GM23338 (cell line): ENCODE measurements at regions not wholly inside any gene's neighbourhood (a gene's known extent, or its start where the extent isn't known, plus 50 kb on each side); places are given as distances from the start of the nearest gene placed in this dataset.
A peak's percentile ranks its signal among the peaks of the same experiment; 100 is the strongest.

Experiments
- ATAC-seq: fragments of 200-7000 bp; cut with Tn5 transposase; 3 replicates; pipeline ENCODE4 v1.9.1; 2020
- DNase-seq: peaks from one replicate; pipeline ENCODE4 v3.0.0-alpha.2; 2015; ENCODE audit warnings: low spot score
- H2AFZ ChIP-seq: fragments of 200-600 bp; sonication (generic); 2 replicates; pipeline ENCODE4 v1.8.0; 2016; ENCODE audit warnings: antibody characterized with exemption, mild to moderate bottlenecking, moderate library complexity
- H3F3A ChIP-seq: fragments of 200-600 bp; sonication (generic); replicated peaks from 2 replicates; pipeline ENCODE4 v1.8.0; 2017; ENCODE audit warnings: antibody characterized with exemption, mixed run types, low read depth
- H3K27ac ChIP-seq: fragments of 200-600 bp; sonication (generic); 2 replicates; pipeline ENCODE4 v1.6.1; 2016; ENCODE audit warnings: low read depth
- H3K27me3 ChIP-seq: fragments of 200-600 bp; sonication (generic); 2 replicates; pipeline ENCODE4 v1.8.0; 2016; ENCODE audit warnings: mild to moderate bottlenecking, mixed run types, moderate library complexity; ENCODE audit not compliant: insufficient read depth
- H3K36me3 ChIP-seq: fragments of 200-600 bp; sonication (generic); 2 replicates; pipeline ENCODE4 v1.8.0; 2016; ENCODE audit warnings: mild to moderate bottlenecking; ENCODE audit not compliant: insufficient read depth
- H3K4me1 ChIP-seq: fragments of 200-600 bp; sonication (generic); 2 replicates; pipeline ENCODE4 v1.8.0; 2016; ENCODE audit warnings: mild to moderate bottlenecking, moderate library complexity; ENCODE audit not compliant: insufficient read depth
- H3K4me2 ChIP-seq: fragments of 200-600 bp; sonication (generic); 2 replicates; pipeline ENCODE4 v1.7.1; 2017; ENCODE audit warnings: mixed run types
- H3K4me3 ChIP-seq: fragments of 200-600 bp; sonication (generic); 2 replicates; pipeline ENCODE4 v1.6.1; 2016; ENCODE audit warnings: mixed run types
- H3K79me2 ChIP-seq: fragments of 200-600 bp; sonication (generic); replicated peaks from 2 replicates; pipeline ENCODE4 v1.8.0; 2017; ENCODE audit warnings: mild to moderate bottlenecking; ENCODE audit not compliant: insufficient read depth
- H3K9me2 ChIP-seq: fragments of 200-600 bp; sonication (generic); 2 replicates; pipeline ENCODE4 v1.8.0; 2017; ENCODE audit not compliant: insufficient read depth
- H4K20me1 ChIP-seq: fragments of 200-600 bp; sonication (generic); replicated peaks from 2 replicates; pipeline ENCODE4 v1.8.0; 2017; ENCODE audit warnings: mild to moderate bottlenecking; ENCODE audit not compliant: insufficient read depth
- H3K27ac Mint-ChIP-seq: 2 replicates; pipeline ENCODE4 v1.8.0; 2020; ENCODE audit warnings: inconsistent platforms, mild to moderate bottlenecking, moderate library complexity, mixed read lengths
- H3K27me3 Mint-ChIP-seq: 3 replicates; pipeline ENCODE4 v1.8.0; 2022; ENCODE audit warnings: low read depth, mild to moderate bottlenecking, moderate library complexity, mixed read lengths, inconsistent platforms; ENCODE audit not compliant: insufficient read depth, poor library complexity
- H3K36me3 Mint-ChIP-seq: 3 replicates; pipeline ENCODE4 v1.8.0; 2021; ENCODE audit warnings: low read depth, mild to moderate bottlenecking, inconsistent platforms, moderate library complexity, mixed read lengths
- H3K4me1 Mint-ChIP-seq: 3 replicates; pipeline ENCODE4 v1.8.0; 2020; ENCODE audit warnings: mild to moderate bottlenecking, inconsistent platforms, mixed read lengths
- H3K4me3 Mint-ChIP-seq: 3 replicates; pipeline ENCODE4 v1.8.0; 2021; ENCODE audit warnings: moderate library complexity, mild to moderate bottlenecking, inconsistent platforms, mixed read lengths
- H3K9me3 Mint-ChIP-seq: 3 replicates; pipeline ENCODE4 v1.8.0; 2020; ENCODE audit warnings: moderate library complexity, mild to moderate bottlenecking, inconsistent platforms, mixed read lengths
- CREB1 ChIP-seq: fragments of 250-450 bp; sonication (Bioruptor Pico); IDR thresholded peaks from 2 replicates; pipeline ENCODE4 v1.5.0; 2020; ENCODE audit warnings: low read depth, mild to moderate bottlenecking, moderate library complexity
- CTCF ChIP-seq, 2 experiments: fragments of 200-600 bp in 1 of 2; sonication (generic) in 1 of 2; conservative IDR thresholded peaks; 2 replicates each; pipeline versions ENCODE4 v1.5.1 to v1.6.1; 2016 to 2017; ENCODE audit warnings: antibody characterized with exemption in 2 of 2, low read depth in 2 of 2, mild to moderate bottlenecking in 2 of 2, moderate library complexity in 1 of 2
- EZH2 ChIP-seq: fragments of 200-600 bp; sonication (generic); IDR thresholded peaks from one replicate; pipeline ENCODE4 v1.8.0; 2017; ENCODE audit warnings: antibody characterized with exemption, mild to moderate bottlenecking, low read depth; ENCODE audit not compliant: unreplicated experiment
- JUNB ChIP-seq: IDR thresholded peaks from one replicate; pipeline ENCODE4 v1.6.1; 2016; ENCODE audit warnings: antibody characterized with exemption; ENCODE audit not compliant: unreplicated experiment
- NANOG ChIP-seq: IDR thresholded peaks from 2 replicates; pipeline ENCODE4 v1.6.1; 2016; ENCODE audit warnings: antibody characterized with exemption, borderline replicate concordance
- POLR2AphosphoS5 ChIP-seq: IDR thresholded peaks from 2 replicates; pipeline ENCODE4 v1.6.1; 2016; ENCODE audit warnings: antibody characterized with exemption, low read depth
- REST ChIP-seq: IDR thresholded peaks from one replicate; pipeline ENCODE4 v1.6.1; 2018; ENCODE audit warnings: antibody characterized with exemption; ENCODE audit not compliant: unreplicated experiment
- ZNF114 ChIP-seq: fragments of 250-450 bp; sonication (Bioruptor Pico); IDR thresholded peaks from 2 replicates; pipeline ENCODE4 v1.5.0; 2020; ENCODE audit warnings: mild to moderate bottlenecking, moderate library complexity
- TF ChIP-seq, protein P1 (sequence below): IDR thresholded peaks from 2 replicates; pipeline ENCODE4 v1.6.1; 2016; ENCODE audit warnings: antibody characterized with exemption

DNA sequence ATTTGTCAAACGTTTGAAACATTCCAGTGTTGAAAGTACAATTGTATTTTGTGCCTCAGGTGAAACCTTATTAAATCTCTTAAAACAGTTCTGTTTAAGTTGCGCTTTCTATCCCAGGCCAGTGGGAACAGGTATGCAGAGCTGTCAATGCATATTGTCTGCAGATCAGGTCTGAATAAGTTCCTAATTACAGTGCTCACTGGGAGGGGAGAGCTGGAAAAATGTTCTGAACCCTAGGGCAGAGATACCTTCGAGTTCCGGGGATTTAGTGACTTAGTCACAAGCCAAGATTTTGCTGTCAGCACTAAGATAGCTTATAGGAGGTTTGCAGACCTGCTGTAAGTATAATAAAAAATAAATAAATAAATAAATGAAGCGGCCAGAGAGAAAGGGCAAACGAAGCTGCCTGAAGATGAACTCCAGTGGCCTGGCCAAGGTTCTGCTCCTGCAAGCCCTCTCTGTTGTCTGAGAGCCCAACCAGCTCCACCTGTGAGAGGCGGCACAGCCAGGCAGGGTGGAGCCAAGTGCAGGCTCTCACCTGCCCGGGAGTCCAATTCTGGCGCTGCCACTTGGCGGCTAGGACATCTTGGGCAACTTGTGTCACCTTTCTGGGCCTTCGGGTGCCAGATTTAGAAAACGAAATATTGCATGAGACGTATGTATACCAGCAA, 97.9 kb upstream of the SLC7A1 start:
- Histone ChIP-seq H3K4me3 (no peak overlapping the region), H2AFZ (no peak overlapping the region), H3K79me2 (no peaks in the 10 kb centered on the region), H3K4me2 (no peak overlapping the region), H3K9me2 (no peaks in the 10 kb centered on the region; the same call in 1 of the 2 replicates), H4K20me1 (no peaks in the 10 kb centered on the region; the same call in 1 of the 2 replicates), H3K36me3 (no peaks in the 10 kb centered on the region), H3F3A (no peaks in the 10 kb centered on the region), H3K27ac (no peak overlapping the region), H3K4me1 (no peaks in the 10 kb centered on the region), H3K27me3 (no peaks in the 10 kb centered on the region)
- Mint-ChIP-seq H3K27ac (no peak overlapping the region), H3K36me3 (no peaks in the 10 kb centered on the region), H3K4me3 (no peak overlapping the region), H3K9me3 (no peaks in the 10 kb centered on the region), H3K27me3 (no peaks in the 10 kb centered on the region), H3K4me1 (peaks cover 4% of the 10 kb centered on the region; the same call in 1 of the 3 replicates)
- TF ChIP-seq JUNB (no peak), POLR2AphosphoS5 (no peak)
- no peak for DNase-seq
- no peak for ATAC-seq

DNA sequence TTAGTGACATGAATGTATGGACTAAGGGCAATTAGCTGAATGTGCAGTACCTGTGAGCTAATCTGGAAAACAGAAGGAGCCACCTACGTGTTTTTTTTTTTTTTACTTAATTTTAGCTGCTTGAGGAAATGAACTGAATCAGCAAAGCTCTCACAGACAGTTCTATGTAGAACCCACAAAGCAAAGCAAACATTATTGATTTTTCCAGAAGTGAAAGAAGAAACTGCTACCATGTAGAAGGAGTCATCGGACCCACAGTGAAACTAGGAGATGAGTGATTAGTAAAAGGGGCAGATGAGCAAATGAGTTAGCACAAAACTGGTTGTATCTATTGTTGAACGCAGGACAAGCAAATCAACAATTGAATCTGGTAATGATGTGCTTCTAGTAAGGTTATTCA, 94.1 kb upstream of the SLC7A1 start:
- DNase-seq (no peak), ATAC-seq (no peak)
- no peaks in the 10 kb centered on the region for H3K36me3 Mint-ChIP-seq
- H3F3A ChIP-seq, result no peaks in the 10 kb centered on the region
- no peaks in the 10 kb centered on the region for H3K36me3 ChIP-seq
- H2AFZ ChIP-seq, result 0 out of 2 replicates have a peak overlapping the region, but pooled peaks have one; percentile 16
- no peaks in the 10 kb centered on the region; the same call in 1 of the 2 replicates for H4K20me1 ChIP-seq
- H3K9me3 Mint-ChIP-seq, result no peaks in the 10 kb centered on the region
- H3K27ac Mint-ChIP-seq, result no peak overlapping the region
- H3K4me3 ChIP-seq, result no peak overlapping the region
- no peaks in the 10 kb centered on the region for H3K4me1 ChIP-seq
- H3K27me3 ChIP-seq, result no peaks in the 10 kb centered on the region
- no peaks in the 10 kb centered on the region for H3K79me2 ChIP-seq
- no peaks in the 10 kb centered on the region for H3K27me3 Mint-ChIP-seq
- H3K4me1 Mint-ChIP-seq, result peaks cover 10% of the 10 kb centered on the region; the same call in 2 of the 3 replicates
- H3K9me2 ChIP-seq, result 0 out of 2 replicates have a peak, but pooled peaks cover 10% of the 10 kb centered on the region
- H3K4me3 Mint-ChIP-seq, result no peak overlapping the region
- no peak overlapping the region for H3K27ac ChIP-seq
- no peak overlapping the region for H3K4me2 ChIP-seq
- TF ChIP-seq CREB1 (CRISPR knock-in tag) (no peak), POLR2AphosphoS5 (no peak), JUNB (no peak), ZNF114 (no peak), CTCF (conservative IDR thresholded peaks at IDR 0.05; ENCODE audit: low read depth in 2 of 2) (no peak), NANOG (no peak), REST (no peak), EZH2 (no peak)
- TF ChIP-seq, protein P1, sequence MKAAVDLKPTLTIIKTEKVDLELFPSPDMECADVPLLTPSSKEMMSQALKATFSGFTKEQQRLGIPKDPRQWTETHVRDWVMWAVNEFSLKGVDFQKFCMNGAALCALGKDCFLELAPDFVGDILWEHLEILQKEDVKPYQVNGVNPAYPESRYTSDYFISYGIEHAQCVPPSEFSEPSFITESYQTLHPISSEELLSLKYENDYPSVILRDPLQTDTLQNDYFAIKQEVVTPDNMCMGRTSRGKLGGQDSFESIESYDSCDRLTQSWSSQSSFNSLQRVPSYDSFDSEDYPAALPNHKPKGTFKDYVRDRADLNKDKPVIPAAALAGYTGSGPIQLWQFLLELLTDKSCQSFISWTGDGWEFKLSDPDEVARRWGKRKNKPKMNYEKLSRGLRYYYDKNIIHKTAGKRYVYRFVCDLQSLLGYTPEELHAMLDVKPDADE, result no peak
